ENCODE measurements at regions not wholly inside any gene's neighbourhood (a gene's known extent, or its start where the extent isn't known, plus 50 kb on each side); places are given as distances from the start of the nearest gene placed in this dataset.

DNA sequence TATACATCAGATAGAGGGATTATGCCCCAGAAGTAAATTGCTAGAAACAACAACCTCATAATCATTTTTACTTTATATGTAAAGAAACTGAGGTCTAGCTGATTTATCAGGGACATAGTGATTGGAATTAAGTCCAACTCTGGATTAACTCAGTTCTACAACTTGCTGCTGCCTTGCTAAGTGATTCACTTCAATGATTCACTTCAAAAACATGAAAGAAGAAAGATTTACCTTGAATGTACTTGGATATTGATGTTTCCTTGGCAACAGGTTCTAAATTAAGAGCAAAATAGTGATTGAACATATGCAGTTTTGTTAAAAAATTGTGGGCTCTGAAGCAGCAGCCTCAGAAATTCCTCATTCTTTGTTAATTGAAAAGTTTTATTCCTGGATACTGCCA, 99.8 kb upstream of the H2AZ1 start:
- no peaks in the 10 kb centered on the region for H3K4me1 ChIP-seq (ENCODE audit: insufficient read depth, low read length, poor library complexity, severe bottlenecking)
- H3K27ac ChIP-seq (ENCODE audit: low read depth, low read length, poor library complexity, severe bottlenecking) = no peak overlapping the region
- no TSS peak for BruUV-seq (replicated peaks)
- no peaks in the 10 kb centered on the region for H3K27me3 ChIP-seq (replicated peaks; ENCODE audit: insufficient read depth, low read depth, low read length, poor library complexity)
- no peak overlapping the region for H3K4me3 ChIP-seq (ENCODE audit: low read depth, low read length, poor library complexity, severe bottlenecking)
- H3K36me3 ChIP-seq (ENCODE audit: insufficient read depth, low read length, poor library complexity, severe bottlenecking) = no peaks in the 10 kb centered on the region
- ChIA-PET POLR2A (ENCODE audit: low non-redundant PET) (no interaction called here), CTCF (no interaction called here)
- no peak for DNase-seq (ENCODE audit: low spot score)
- TF ChIP-seq EZH2 (IDR thresholded peaks at IDR 0.05; ENCODE audit: borderline replicate concordance, low read depth, low read length, poor library complexity, severe bottlenecking) = no peak
- TF ChIP-seq, protein P1, sequence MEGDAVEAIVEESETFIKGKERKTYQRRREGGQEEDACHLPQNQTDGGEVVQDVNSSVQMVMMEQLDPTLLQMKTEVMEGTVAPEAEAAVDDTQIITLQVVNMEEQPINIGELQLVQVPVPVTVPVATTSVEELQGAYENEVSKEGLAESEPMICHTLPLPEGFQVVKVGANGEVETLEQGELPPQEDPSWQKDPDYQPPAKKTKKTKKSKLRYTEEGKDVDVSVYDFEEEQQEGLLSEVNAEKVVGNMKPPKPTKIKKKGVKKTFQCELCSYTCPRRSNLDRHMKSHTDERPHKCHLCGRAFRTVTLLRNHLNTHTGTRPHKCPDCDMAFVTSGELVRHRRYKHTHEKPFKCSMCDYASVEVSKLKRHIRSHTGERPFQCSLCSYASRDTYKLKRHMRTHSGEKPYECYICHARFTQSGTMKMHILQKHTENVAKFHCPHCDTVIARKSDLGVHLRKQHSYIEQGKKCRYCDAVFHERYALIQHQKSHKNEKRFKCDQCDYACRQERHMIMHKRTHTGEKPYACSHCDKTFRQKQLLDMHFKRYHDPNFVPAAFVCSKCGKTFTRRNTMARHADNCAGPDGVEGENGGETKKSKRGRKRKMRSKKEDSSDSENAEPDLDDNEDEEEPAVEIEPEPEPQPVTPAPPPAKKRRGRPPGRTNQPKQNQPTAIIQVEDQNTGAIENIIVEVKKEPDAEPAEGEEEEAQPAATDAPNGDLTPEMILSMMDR (conservative IDR thresholded peaks at IDR 0.05; ENCODE audit: low read depth, low read length) = no peak
- H3K9me3 ChIP-seq (ENCODE audit: low read depth, low read length, poor library complexity, severe bottlenecking) = no peaks in the 10 kb centered on the region
- intact Hi-C loops (cut with micrococcal nuclease; ENCODE audit: unreplicated experiment) = no loop called here

DNA sequence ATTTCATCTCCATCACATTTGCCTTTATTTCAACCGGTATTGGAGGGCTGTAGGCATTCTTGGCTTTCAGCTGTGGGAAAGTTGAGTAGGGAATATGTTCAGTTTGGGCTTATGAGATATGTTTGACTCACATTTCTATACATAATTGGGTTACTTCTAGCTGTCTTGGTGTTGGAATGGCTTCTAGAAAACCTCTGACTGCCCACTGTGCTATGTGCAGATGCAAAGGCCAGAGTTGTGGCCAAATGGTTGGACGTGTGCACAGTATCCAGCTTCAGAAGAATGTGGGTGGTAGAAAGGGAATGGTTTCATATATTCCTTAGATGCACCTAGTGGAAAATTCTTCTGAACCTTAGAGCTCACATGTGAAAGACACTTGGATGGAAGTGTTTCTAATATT, 92.6 kb upstream of the H2AZ1 start:
- POLR2A ChIA-PET (ENCODE audit: low non-redundant PET) = no interaction called here
- no peaks in the 10 kb centered on the region for H3K9me3 ChIP-seq (ENCODE audit: low read depth, low read length, poor library complexity, severe bottlenecking)
- no peak overlapping the region for H3K27ac ChIP-seq (ENCODE audit: low read depth, low read length, poor library complexity, severe bottlenecking)
- CTCF ChIA-PET = no interaction called here
- DNase-seq (ENCODE audit: low spot score) = no peak
- BruUV-seq (replicated peaks) = no TSS peak
- no peaks in the 10 kb centered on the region for H3K27me3 ChIP-seq (replicated peaks; ENCODE audit: insufficient read depth, low read depth, low read length, poor library complexity)
- TF ChIP-seq EZH2 (IDR thresholded peaks at IDR 0.05; ENCODE audit: borderline replicate concordance, low read depth, low read length, poor library complexity, severe bottlenecking) = no peak
- TF ChIP-seq, protein P1 (conservative IDR thresholded peaks at IDR 0.05; ENCODE audit: low read depth, low read length) = no peak
- H3K4me1 ChIP-seq (ENCODE audit: insufficient read depth, low read length, poor library complexity, severe bottlenecking) = no peaks in the 10 kb centered on the region
- no peaks in the 10 kb centered on the region for H3K36me3 ChIP-seq (ENCODE audit: insufficient read depth, low read length, poor library complexity, severe bottlenecking)
- no peak overlapping the region for H3K4me3 ChIP-seq (ENCODE audit: low read depth, low read length, poor library complexity, severe bottlenecking)
- intact Hi-C loops (cut with micrococcal nuclease; ENCODE audit: unreplicated experiment) = no loop called here

DNA sequence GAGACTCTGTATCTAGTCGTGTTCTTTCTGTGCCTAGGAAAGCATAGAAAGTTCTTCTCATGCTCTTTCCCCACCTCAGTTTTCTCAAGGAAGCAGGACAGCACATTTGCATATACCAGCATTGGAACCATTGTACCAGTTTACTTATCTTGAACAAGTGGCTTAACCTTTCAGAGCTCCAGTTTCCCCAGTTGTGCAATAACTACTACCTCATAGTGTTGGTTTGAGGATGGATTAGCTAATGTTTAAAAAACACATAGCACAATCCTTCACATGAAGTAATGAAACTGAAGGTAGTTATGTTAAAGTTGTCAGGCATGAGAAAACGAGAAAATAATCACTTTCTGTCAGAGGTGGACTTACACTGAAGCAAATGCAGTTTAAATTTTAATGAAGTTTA, 92.2 kb upstream of the H2AZ1 start:
- TF ChIP-seq EZH2 (IDR thresholded peaks at IDR 0.05; ENCODE audit: borderline replicate concordance, low read depth, low read length, poor library complexity, severe bottlenecking) = no peak
- TF ChIP-seq, protein P1 (conservative IDR thresholded peaks at IDR 0.05; ENCODE audit: low read depth, low read length) = no peak
- intact Hi-C loops (cut with micrococcal nuclease; ENCODE audit: unreplicated experiment) = no loop called here
- Histone ChIP-seq H3K27ac (ENCODE audit: low read depth, low read length, poor library complexity, severe bottlenecking) (no peak overlapping the region), H3K4me3 (ENCODE audit: low read depth, low read length, poor library complexity, severe bottlenecking) (no peak overlapping the region), H3K36me3 (ENCODE audit: insufficient read depth, low read length, poor library complexity, severe bottlenecking) (no peaks in the 10 kb centered on the region), H3K4me1 (ENCODE audit: insufficient read depth, low read length, poor library complexity, severe bottlenecking) (no peaks in the 10 kb centered on the region), H3K27me3 (replicated peaks; ENCODE audit: insufficient read depth, low read depth, low read length, poor library complexity) (no peaks in the 10 kb centered on the region), H3K9me3 (ENCODE audit: low read depth, low read length, poor library complexity, severe bottlenecking) (no peaks in the 10 kb centered on the region)
- DNase-seq (ENCODE audit: low spot score) = no peak
- no TSS peak for BruUV-seq (replicated peaks)
- ChIA-PET CTCF (no interaction called here), POLR2A (ENCODE audit: low non-redundant PET) (no interaction called here)

All from A673 (cell line).